ENCODE measurements at regions not wholly inside any gene's neighbourhood (a gene's known extent, or its start where the extent isn't known, plus 50 kb on each side); places are given as distances from the start of the nearest gene placed in this dataset.

DNA sequence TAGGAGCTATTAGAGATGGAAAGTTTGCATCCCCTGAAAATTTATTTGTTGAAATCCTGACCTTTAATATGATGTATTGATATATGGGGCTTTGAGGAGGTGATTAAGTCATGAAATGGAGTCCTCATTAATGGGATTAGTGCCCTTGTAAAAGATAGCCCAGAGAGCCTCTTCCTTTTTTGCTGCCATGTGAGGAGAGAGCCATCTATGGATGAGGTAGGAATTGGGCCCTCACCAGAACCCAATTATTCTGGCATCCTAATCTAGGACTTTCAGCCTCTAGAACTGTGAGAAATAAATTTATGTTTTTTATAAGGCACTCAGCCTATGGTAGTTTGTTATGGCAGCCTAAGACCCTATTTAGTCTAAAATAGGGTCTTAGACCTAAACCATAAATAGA, 250.2 kb upstream of the SLITRK1 start:
- TF ChIP-seq, protein P1, sequence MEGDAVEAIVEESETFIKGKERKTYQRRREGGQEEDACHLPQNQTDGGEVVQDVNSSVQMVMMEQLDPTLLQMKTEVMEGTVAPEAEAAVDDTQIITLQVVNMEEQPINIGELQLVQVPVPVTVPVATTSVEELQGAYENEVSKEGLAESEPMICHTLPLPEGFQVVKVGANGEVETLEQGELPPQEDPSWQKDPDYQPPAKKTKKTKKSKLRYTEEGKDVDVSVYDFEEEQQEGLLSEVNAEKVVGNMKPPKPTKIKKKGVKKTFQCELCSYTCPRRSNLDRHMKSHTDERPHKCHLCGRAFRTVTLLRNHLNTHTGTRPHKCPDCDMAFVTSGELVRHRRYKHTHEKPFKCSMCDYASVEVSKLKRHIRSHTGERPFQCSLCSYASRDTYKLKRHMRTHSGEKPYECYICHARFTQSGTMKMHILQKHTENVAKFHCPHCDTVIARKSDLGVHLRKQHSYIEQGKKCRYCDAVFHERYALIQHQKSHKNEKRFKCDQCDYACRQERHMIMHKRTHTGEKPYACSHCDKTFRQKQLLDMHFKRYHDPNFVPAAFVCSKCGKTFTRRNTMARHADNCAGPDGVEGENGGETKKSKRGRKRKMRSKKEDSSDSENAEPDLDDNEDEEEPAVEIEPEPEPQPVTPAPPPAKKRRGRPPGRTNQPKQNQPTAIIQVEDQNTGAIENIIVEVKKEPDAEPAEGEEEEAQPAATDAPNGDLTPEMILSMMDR (IDR thresholded peaks at IDR 0.05): no peak
- TF ChIP-seq POLR2A (IDR thresholded peaks at IDR 0.05): no peak

Measured in esophagus squamous epithelium (tissue), 4 donors.